ENCODE measurements at regions not wholly inside any gene's neighbourhood (a gene's known extent, or its start where the extent isn't known, plus 50 kb on each side); places are given as distances from the start of the nearest gene placed in this dataset.

DNA sequence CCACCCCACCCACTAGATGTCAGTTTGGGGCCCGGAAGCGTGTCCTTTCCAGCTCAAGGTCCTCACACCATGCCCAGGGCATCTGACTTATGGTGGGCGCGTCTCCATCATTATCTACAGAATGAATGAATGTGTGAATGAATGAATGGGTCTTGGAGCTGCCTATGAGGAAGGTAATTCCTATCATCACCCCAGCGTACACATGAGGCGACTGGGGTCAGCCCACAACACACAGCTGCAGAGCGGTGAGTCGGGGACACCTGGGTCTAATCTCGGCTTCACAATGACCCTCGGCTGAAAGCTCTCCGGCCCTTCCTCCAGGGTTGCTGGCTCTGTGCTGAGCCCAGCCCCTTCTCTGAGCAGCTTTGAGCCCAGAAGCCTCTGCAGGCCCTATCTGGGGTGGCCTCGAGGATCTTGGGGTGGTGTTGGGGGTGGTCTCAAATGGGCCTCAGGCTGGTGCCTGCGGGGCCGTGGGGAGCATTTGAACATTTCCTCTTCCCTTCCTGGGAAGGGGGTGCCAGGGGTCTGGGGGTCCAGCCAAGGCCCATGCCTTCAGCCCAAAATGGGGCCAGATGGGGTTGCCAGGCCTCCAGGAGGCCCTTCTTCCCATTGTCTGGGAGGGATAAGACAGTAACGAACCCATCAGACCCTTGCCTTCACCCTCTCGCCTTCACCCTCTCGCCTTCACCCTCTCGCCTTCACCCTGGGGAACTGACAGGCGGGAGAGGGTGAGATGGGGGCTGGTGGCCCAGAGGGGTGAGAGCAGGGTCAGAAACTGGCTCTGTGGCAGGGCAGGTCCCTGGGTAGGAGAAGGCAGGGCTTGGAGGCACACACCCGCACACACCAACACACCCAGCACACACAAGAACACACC is 82.4 kb downstream of the MYEOV start:
- DNase-seq (ENCODE audit: extremely low spot score) = no peak
- TF ChIP-seq ZNF384 (IDR thresholded peaks at IDR 0.05) (no peak), CTBP1 (IDR thresholded peaks at IDR 0.05; ENCODE audit: borderline replicate concordance) (no peak), LEF1 (IDR thresholded peaks at IDR 0.05; ENCODE audit: borderline replicate concordance) (no peak), FOXM1 (IDR thresholded peaks at IDR 0.05; ENCODE audit: borderline replicate concordance) (no peak), SP1 (IDR thresholded peaks at IDR 0.05) (no peak), FOXK2 (IDR thresholded peaks at IDR 0.05) (no peak), HDGF (IDR thresholded peaks at IDR 0.05; ENCODE audit: borderline replicate concordance) (no peak), ARNT (IDR thresholded peaks at IDR 0.05) (no peak), L3MBTL2 (conservative IDR thresholded peaks at IDR 0.05) (no peak), FOXA1 (IDR thresholded peaks at IDR 0.05) (no peak)
- POLR2A ChIA-PET = no interaction called here
- CTCF ChIA-PET = no interaction called here

DNA sequence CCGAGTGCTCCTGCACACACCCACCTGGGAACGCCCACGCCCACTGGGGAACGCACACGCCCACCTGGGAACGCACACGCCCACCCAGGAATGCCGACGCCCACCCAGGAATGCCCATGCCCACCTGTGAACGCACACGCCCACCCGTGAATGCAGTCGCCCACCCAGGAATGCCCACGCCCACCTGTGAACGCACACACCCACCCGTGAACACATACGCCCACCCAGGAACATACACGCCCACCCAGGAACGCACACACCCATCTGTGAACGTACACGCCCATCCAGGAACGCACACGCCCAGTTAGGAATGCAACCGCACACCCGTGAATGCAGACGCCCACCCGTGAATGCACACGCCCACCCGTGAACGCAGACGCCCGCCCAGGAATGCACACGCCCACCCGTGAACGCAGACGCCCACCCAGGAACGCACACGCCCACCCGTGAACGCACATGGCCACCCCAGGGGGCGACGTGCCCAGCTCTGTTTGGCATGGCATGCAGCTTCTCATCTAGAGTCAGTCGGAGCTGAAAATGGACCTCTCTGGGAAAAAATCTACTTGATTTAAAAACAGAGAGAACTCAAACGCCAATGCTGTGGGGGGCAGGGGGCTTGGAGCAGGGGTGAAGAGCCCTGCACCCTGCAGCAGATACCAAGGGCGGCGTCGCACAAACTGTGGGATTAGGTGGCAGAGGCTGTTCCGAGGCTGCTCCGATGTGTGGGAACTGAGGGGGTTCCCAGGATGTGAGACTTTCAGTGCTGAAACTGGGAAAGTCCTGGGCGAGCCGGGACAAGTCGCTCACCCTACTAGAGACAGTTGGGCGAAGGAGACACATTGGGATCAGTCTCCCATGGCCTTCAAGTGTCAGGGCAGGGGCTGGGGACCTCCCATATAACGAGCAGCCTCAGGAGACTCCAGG is 83.3 kb downstream of the MYEOV start:
- ChIA-PET POLR2A (no interaction called here), CTCF (no interaction called here)
- DNase-seq (ENCODE audit: extremely low spot score) = no peak
- no peak for TF ChIP-seq HDGF (IDR thresholded peaks at IDR 0.05; ENCODE audit: borderline replicate concordance)
- no peak for TF ChIP-seq FOXM1 (IDR thresholded peaks at IDR 0.05; ENCODE audit: borderline replicate concordance)
- TF ChIP-seq LEF1 (IDR thresholded peaks at IDR 0.05; ENCODE audit: borderline replicate concordance) = no peak
- no peak for TF ChIP-seq TARDBP (IDR thresholded peaks at IDR 0.05)
- TF ChIP-seq FOXK2 (IDR thresholded peaks at IDR 0.05) = no peak
- TF ChIP-seq CTBP1 (IDR thresholded peaks at IDR 0.05; ENCODE audit: borderline replicate concordance) = no peak
- TF ChIP-seq NFRKB (IDR thresholded peaks at IDR 0.05) = no peak
- TF ChIP-seq SP1 (IDR thresholded peaks at IDR 0.05) = no peak
- TF ChIP-seq ELF4 (IDR thresholded peaks at IDR 0.05) = no peak
- TF ChIP-seq ARNT (IDR thresholded peaks at IDR 0.05) = no peak
- TF ChIP-seq ZNF384 (IDR thresholded peaks at IDR 0.05) = no peak
- TF ChIP-seq, protein P1, sequence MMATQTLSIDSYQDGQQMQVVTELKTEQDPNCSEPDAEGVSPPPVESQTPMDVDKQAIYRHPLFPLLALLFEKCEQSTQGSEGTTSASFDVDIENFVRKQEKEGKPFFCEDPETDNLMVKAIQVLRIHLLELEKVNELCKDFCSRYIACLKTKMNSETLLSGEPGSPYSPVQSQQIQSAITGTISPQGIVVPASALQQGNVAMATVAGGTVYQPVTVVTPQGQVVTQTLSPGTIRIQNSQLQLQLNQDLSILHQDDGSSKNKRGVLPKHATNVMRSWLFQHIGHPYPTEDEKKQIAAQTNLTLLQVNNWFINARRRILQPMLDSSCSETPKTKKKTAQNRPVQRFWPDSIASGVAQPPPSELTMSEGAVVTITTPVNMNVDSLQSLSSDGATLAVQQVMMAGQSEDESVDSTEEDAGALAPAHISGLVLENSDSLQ (IDR thresholded peaks at IDR 0.05) = no peak
- TF ChIP-seq SUZ12 (IDR thresholded peaks at IDR 0.05) = no peak
- TF ChIP-seq L3MBTL2 (conservative IDR thresholded peaks at IDR 0.05) = no peak
- TF ChIP-seq FOXA1 (IDR thresholded peaks at IDR 0.05) = no peak
- TF ChIP-seq BHLHE40 (IDR thresholded peaks at IDR 0.05; ENCODE audit: borderline replicate concordance) = no peak

DNA sequence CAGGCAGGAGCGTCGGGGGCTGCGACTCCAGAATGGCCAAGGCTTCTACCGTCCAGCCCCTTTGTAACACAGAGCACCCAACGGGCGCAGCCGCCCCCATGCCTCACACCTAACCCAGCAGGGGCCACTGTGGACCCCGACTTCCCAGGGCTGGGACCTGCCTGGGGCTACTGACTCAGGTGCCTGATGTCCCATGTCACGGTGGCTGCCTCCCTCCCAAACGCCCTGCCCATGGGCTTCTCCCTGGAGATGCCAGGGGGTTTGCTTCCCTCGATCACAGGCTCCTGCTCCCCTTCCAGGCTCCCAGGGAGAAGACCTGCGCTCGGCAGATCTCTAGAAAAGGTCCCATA is 84.0 kb downstream of the MYEOV start:
- DNase-seq (ENCODE audit: extremely low spot score) = no peak
- ChIA-PET POLR2A (no interaction called here), CTCF (no interaction called here)
- no peak for TF ChIP-seq ARNT (IDR thresholded peaks at IDR 0.05)
- no peak for TF ChIP-seq ZNF384 (IDR thresholded peaks at IDR 0.05)
- no peak for TF ChIP-seq TARDBP (IDR thresholded peaks at IDR 0.05)
- no peak for TF ChIP-seq HDGF (IDR thresholded peaks at IDR 0.05; ENCODE audit: borderline replicate concordance)
- no peak for TF ChIP-seq BHLHE40 (IDR thresholded peaks at IDR 0.05; ENCODE audit: borderline replicate concordance)
- TF ChIP-seq, protein P1 (IDR thresholded peaks at IDR 0.05) = no peak
- no peak for TF ChIP-seq FOXA1 (IDR thresholded peaks at IDR 0.05)
- no peak for TF ChIP-seq FOXK2 (IDR thresholded peaks at IDR 0.05)

DNA sequence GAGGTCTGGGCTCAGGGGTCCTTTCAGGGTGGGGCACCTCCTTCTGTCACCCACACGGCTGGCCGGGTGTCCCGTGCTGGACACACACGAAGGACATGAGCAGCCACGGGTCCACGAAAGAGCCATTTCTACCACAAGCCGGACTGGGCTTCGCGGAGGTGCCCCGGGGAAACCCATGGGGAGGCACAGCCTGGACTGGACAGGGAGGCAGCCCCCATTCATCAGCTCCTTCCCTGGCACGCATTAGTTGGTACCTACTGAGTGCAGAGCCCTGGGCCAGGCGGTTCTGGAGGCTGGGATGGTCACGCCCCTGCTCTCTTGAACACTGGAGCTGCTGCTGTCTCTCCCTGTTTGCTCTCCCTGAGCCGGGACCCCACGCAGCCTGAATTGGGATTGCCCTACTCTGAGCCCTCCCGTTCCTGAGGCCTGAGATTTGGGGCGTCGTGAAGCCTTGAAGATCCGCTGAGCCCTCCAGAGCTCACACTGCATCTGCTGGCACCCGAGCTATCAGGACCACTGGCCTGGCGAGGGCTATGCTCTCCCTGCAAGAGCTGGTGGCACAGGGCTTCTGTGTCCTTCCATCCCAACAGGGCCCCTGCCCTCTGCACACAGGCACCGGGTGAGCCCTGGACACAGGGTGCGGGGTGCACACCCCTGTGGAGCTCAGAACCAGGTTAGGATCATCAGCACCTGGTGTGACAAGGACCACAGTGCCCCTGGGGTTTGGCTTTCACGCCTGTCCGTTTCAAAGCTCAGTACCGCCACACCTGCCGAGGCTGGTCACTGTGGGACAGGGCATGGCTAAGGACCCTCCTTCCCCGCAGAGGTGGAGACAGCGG is 84.6 kb downstream of the MYEOV start:
- POLR2A ChIA-PET = no interaction called here
- TF ChIP-seq, protein P1 (IDR thresholded peaks at IDR 0.05) = no peak
- no peak for TF ChIP-seq SUZ12 (IDR thresholded peaks at IDR 0.05)
- TF ChIP-seq NFRKB (IDR thresholded peaks at IDR 0.05) = no peak
- no peak for TF ChIP-seq ZNF384 (IDR thresholded peaks at IDR 0.05)
- TF ChIP-seq ELF4 (IDR thresholded peaks at IDR 0.05) = no peak
- TF ChIP-seq SP1 (IDR thresholded peaks at IDR 0.05) = no peak
- no peak for TF ChIP-seq TARDBP (IDR thresholded peaks at IDR 0.05)
- no peak for TF ChIP-seq LEF1 (IDR thresholded peaks at IDR 0.05; ENCODE audit: borderline replicate concordance)
- no peak for TF ChIP-seq FOXA1 (IDR thresholded peaks at IDR 0.05)
- TF ChIP-seq FOXM1 (IDR thresholded peaks at IDR 0.05; ENCODE audit: borderline replicate concordance) = no peak
- TF ChIP-seq CTBP1 (IDR thresholded peaks at IDR 0.05; ENCODE audit: borderline replicate concordance) = no peak
- TF ChIP-seq ARNT (IDR thresholded peaks at IDR 0.05) = no peak

DNA sequence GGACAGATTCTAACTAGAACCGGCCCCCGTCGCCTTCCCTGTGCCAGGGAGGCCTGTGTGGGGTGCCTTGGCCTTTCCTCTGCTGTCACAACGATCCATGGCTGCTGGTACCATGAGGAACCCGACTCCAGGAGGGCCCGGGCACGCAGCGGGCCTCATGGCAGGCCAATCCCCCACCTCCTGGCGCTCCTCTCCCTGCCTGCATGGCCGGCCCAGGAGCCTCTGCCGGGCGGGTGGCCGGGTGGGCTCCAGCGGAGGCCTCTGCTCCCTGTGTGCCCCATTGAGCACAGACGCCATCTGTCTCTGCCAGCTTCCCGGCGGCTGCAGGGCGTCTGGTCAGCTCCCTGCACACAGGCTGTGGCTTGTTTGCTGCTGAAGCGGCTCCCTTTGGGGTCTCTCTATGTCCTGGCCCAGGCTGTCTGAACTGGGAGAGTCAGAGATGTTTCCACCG is 86.5 kb downstream of the MYEOV start:
- POLR2A ChIA-PET = interaction anchor here (0.8 kb wide), 1 partner anchor 332 kb away, joined by 3 read pairs; the partner anchor contains the start of gene TPCN2
- CTCF ChIA-PET = no interaction called here
- TF ChIP-seq HDGF (IDR thresholded peaks at IDR 0.05; ENCODE audit: borderline replicate concordance) = no peak
- no peak for TF ChIP-seq FOXA1 (IDR thresholded peaks at IDR 0.05)
- TF ChIP-seq CTBP1 (IDR thresholded peaks at IDR 0.05; ENCODE audit: borderline replicate concordance) = no peak
- no peak for TF ChIP-seq FOXK2 (IDR thresholded peaks at IDR 0.05)
- TF ChIP-seq BHLHE40 (IDR thresholded peaks at IDR 0.05; ENCODE audit: borderline replicate concordance) = no peak
- TF ChIP-seq LEF1 (IDR thresholded peaks at IDR 0.05; ENCODE audit: borderline replicate concordance) = no peak
- TF ChIP-seq SP1 (IDR thresholded peaks at IDR 0.05) = no peak
- TF ChIP-seq, protein P1 (IDR thresholded peaks at IDR 0.05) = no peak
- TF ChIP-seq NFRKB (IDR thresholded peaks at IDR 0.05) = no peak
- no peak for TF ChIP-seq L3MBTL2 (conservative IDR thresholded peaks at IDR 0.05)
- no peak for TF ChIP-seq ELF4 (IDR thresholded peaks at IDR 0.05)
- no peak for TF ChIP-seq SUZ12 (IDR thresholded peaks at IDR 0.05)
- no peak for TF ChIP-seq ZNF384 (IDR thresholded peaks at IDR 0.05)
- no peak for TF ChIP-seq ARNT (IDR thresholded peaks at IDR 0.05)
- no peak for TF ChIP-seq TARDBP (IDR thresholded peaks at IDR 0.05)
- no peak for TF ChIP-seq FOXM1 (IDR thresholded peaks at IDR 0.05; ENCODE audit: borderline replicate concordance)
- DNase-seq (ENCODE audit: extremely low spot score) = no peak

More for the DNA sequence above, 84.6 kb downstream of the MYEOV start:
- no peak for DNase-seq (ENCODE audit: extremely low spot score)
- CTCF ChIA-PET = no interaction called here
